A549 (cell line): ENCODE measurements at regions not wholly inside any gene's neighbourhood (a gene's known extent, or its start where the extent isn't known, plus 50 kb on each side); places are given as distances from the start of the nearest gene placed in this dataset.
"Not testable (repeated sequence)": the region's sequence is repeated elsewhere in the genome, so short reads cannot be mapped to it uniquely, and the experiment has no call there.

Experiments used
- ATAC-seq, 2 experiments: fragments of 200-7000 bp in 1 of 2; fragments of >200 bp in 1 of 2; cut with Nextera tagmentation in 1 of 2; cut with Tn5 transposase in 1 of 2; 3 replicates each; pipeline versions ENCODE4 v1.8.0 to v1.9.1; 2018 to 2020; ENCODE audit warnings: mild to moderate bottlenecking in 1 of 2, moderate library complexity in 1 of 2
- CTCF ChIA-PET: fragments of 300-600 bp; sonication (Branson Sonifier 250); formaldehyde crosslinking; extraction: SDS; loops from one replicate; lab custom pipeline; 2021; ENCODE audit warnings: antibody characterized with exemption, inconsistent platforms; lab: Yijun Ruan, JAX
- POLR2A ChIA-PET: fragments of 350-600 bp; formaldehyde crosslinking; extraction: SDS; loops from one replicate; lab custom pipeline; 2021; ENCODE audit warnings: antibody characterized with exemption, inconsistent platforms; lab: Yijun Ruan, JAX
- DNase-seq, 2 experiments: peaks; one replicate each; pipeline versions ENCODE4 v3.0.0 to v3.0.0-alpha.2; 2011 to 2016; ENCODE audit warnings: low read depth in 1 of 2, low spot score in 1 of 2
- FAIRE-seq: peaks from 2 replicates; lab custom pipeline; 2011; peaks lifted over from hg19 to GRCh38; lab: Jason Lieb, UNC
- H3K27ac ChIP-seq, 2 experiments: fragments of >200 bp; sonication (Bioruptor Twin); formaldehyde crosslinking; 3 replicates each; pipeline ENCODE4 v1.5.1; 2016 to 2017
- H3K4me1 ChIP-seq: fragments of >200 bp; sonication (Bioruptor Twin); formaldehyde crosslinking; 3 replicates; pipeline ENCODE4 v1.6.1; 2016
- H3K4me2 ChIP-seq: fragments of >200 bp; sonication (Bioruptor Twin); formaldehyde crosslinking; 3 replicates; pipeline ENCODE4 v1.6.1; 2016
- H3K4me3 ChIP-seq: fragments of >200 bp; sonication (Bioruptor Twin); formaldehyde crosslinking; 3 replicates; pipeline ENCODE4 v1.5.1; 2016
- H3K9me3 ChIP-seq: fragments of >200 bp; sonication (Bioruptor Twin); formaldehyde crosslinking; 3 replicates; pipeline ENCODE4 v1.6.1; 2016
- ATOH8 ChIP-seq: fragments of 250-450 bp; sonication (Bioruptor Pico); IDR thresholded peaks from 2 replicates; pipeline ENCODE4 v1.5.0; 2020; ENCODE audit warnings: low read depth, mild to moderate bottlenecking, moderate library complexity
- BCL3 ChIP-seq: fragments of >200 bp; sonication (Bioruptor Twin); formaldehyde crosslinking; IDR thresholded peaks from 3 replicates; pipeline ENCODE4 v1.6.1; 2016
- CEBPB ChIP-seq, 2 experiments: fragments of >200 bp in 1 of 2; sonication (Bioruptor Twin) in 1 of 2; formaldehyde crosslinking in 1 of 2; IDR thresholded peaks; 2 replicates each; pipeline ENCODE4 v1.6.1; 2012 to 2016
- CHD4 ChIP-seq: fragments of 200-600 bp; sonication (generic); IDR thresholded peaks from 2 replicates; pipeline ENCODE4 v1.6.1; 2016; ENCODE audit warnings: antibody characterized with exemption, mild to moderate bottlenecking, borderline replicate concordance
- EHF ChIP-seq: fragments of 250-450 bp; sonication (Bioruptor Pico); IDR thresholded peaks from 2 replicates; pipeline ENCODE4 v1.5.0; 2020; ENCODE audit warnings: mild to moderate bottlenecking
- EP300 ChIP-seq, 2 experiments: fragments of >200 bp; sonication (Bioruptor Twin); formaldehyde crosslinking; IDR thresholded peaks; 2 replicates in 1 of 2; 3 replicates in 1 of 2; pipeline ENCODE4 v1.6.1; 2016 to 2017
- FOSL2 ChIP-seq, 2 experiments: fragments of 450-650 bp in 1 of 2; fragments of >200 bp in 1 of 2; sonication (Bioruptor Twin) in 1 of 2; formaldehyde crosslinking; IDR thresholded peaks; 2 replicates each; pipeline versions ENCODE4 v1.5.0 to v1.6.1; 2016 to 2020; ENCODE audit warnings: mild to moderate bottlenecking in 1 of 2, moderate library complexity in 1 of 2
- GATA3 ChIP-seq: IDR thresholded peaks from 2 replicates; pipeline ENCODE4 v1.6.1; 2012; ENCODE audit warnings: borderline replicate concordance
- HES2 ChIP-seq: fragments of >200 bp; sonication (Bioruptor Twin); formaldehyde crosslinking; IDR thresholded peaks from 2 replicates; pipeline ENCODE4 v1.6.1; 2016
- HEYL ChIP-seq: fragments of 250-450 bp; sonication (Bioruptor Pico); IDR thresholded peaks from 2 replicates; pipeline ENCODE4 v1.8.0; 2021; ENCODE audit warnings: mild to moderate bottlenecking, moderate library complexity
- HOXB13 ChIP-seq: fragments of 250-450 bp; sonication (Bioruptor Pico); IDR thresholded peaks from 2 replicates; pipeline ENCODE4 v1.5.0; 2020; ENCODE audit warnings: low read depth, mild to moderate bottlenecking, moderate library complexity
- JUN ChIP-seq, 2 experiments: fragments of >200 bp; sonication (Bioruptor Twin); formaldehyde crosslinking; IDR thresholded peaks; 2 replicates in 1 of 2; 3 replicates in 1 of 2; pipeline ENCODE4 v1.6.1; 2016 to 2017
- JUNB ChIP-seq: fragments of >200 bp; sonication (Bioruptor Twin); formaldehyde crosslinking; IDR thresholded peaks from 2 replicates; pipeline ENCODE4 v1.6.1; 2016
- MAX ChIP-seq: IDR thresholded peaks from 2 replicates; pipeline ENCODE4 v1.6.1; 2012
- MAZ ChIP-seq: fragments of 150-350 bp; IDR thresholded peaks from 2 replicates; pipeline ENCODE4 v1.6.1; 2014; ENCODE audit warnings: antibody characterized with exemption, low read depth, low read length, borderline replicate concordance
- PBX3 ChIP-seq: IDR thresholded peaks from 2 replicates; pipeline ENCODE4 v1.6.1; 2012
- POLR2AphosphoS2 ChIP-seq: conservative IDR thresholded peaks from 2 replicates; pipeline ENCODE4 v1.6.1; 2012; ENCODE audit warnings: low read length, improper control_type of control experiment, inconsistent platforms
- RAD21 ChIP-seq, 2 experiments: fragments of >200 bp in 1 of 2; sonication (Bioruptor Twin) in 1 of 2; formaldehyde crosslinking in 1 of 2; IDR thresholded peaks in 1 of 2; conservative IDR thresholded peaks in 1 of 2; 2 replicates in 1 of 2; 3 replicates in 1 of 2; pipeline ENCODE4 v1.6.1; 2012 to 2018; ENCODE audit warnings: inconsistent platforms in 1 of 2
- RARB ChIP-seq: fragments of 250-450 bp; sonication (Bioruptor Pico); IDR thresholded peaks from 2 replicates; pipeline ENCODE4 v1.8.0; 2021; ENCODE audit warnings: mild to moderate bottlenecking, moderate library complexity
- RCOR1 ChIP-seq: fragments of 150-350 bp; IDR thresholded peaks from 2 replicates; pipeline ENCODE4 v1.6.1; 2014; ENCODE audit warnings: antibody characterized with exemption, low read length, low read depth
- SMC3 ChIP-seq: fragments of >200 bp; sonication (Bioruptor Twin); formaldehyde crosslinking; IDR thresholded peaks from 3 replicates; pipeline ENCODE4 v1.6.1; 2018; ENCODE audit warnings: inconsistent platforms
- SREBF2 ChIP-seq: fragments of 450-650 bp; IDR thresholded peaks from 2 replicates; pipeline ENCODE4 v1.6.1; 2014; ENCODE audit warnings: mild to moderate bottlenecking, moderate library complexity
- TFCP2L1 ChIP-seq: fragments of 250-450 bp; sonication (Bioruptor Pico); IDR thresholded peaks from 2 replicates; pipeline ENCODE4 v1.5.0; 2021; ENCODE audit warnings: mild to moderate bottlenecking
- ZNF302 ChIP-seq: fragments of 250-450 bp; sonication (Bioruptor Pico); IDR thresholded peaks from 2 replicates; pipeline ENCODE4 v1.9.0; 2021; ENCODE audit warnings: inconsistent platforms, mild to moderate bottlenecking, moderate library complexity
- ZSCAN20 ChIP-seq: fragments of 250-450 bp; sonication (Bioruptor Pico); IDR thresholded peaks from 2 replicates; pipeline ENCODE4 v1.8.0; 2022; ENCODE audit warnings: mild to moderate bottlenecking, moderate library complexity
- WGBS: methylation state at CpG from one replicate; pipeline ENCODE4 v1.1.6; 2017; ENCODE audit errors: missing lambda C conversion rate; 5-methylcytosine and 5-hydroxymethylcytosine counted together

- DNase-seq, H3K4me3 ChIP-seq, FAIRE-seq, H3K9me3 ChIP-seq, ATAC-seq: not testable (repeated sequence)
- Histone ChIP-seq H3K27ac (peak overlapping the region; percentile 92 to 97), H3K4me2 (peak overlapping the region; percentile 69), H3K4me1 (peaks cover 73% of the 10 kb centered on the region)
- WGBS = 44% methylated on average over 4 of the region's 4 CpGs
- peak; percentile 58; the same call in 1 of the 2 replicates for TF ChIP-seq CHD4
- peak; percentile 75; the same call in 1 of the 2 replicates for TF ChIP-seq HEYL (CRISPR knock-in tag)
- peak; percentile 78 for TF ChIP-seq EHF (CRISPR knock-in tag)
- TF ChIP-seq HOXB13 (CRISPR knock-in tag) = 0 out of 2 replicates have a peak, but pooled peaks have one; percentile 33
- peak; percentile 83 for TF ChIP-seq ZNF302 (CRISPR knock-in tag)
- TF ChIP-seq ATOH8 (CRISPR knock-in tag) = 0 out of 2 replicates have a peak, but pooled peaks have one; percentile 8
- CTCF ChIA-PET = interaction anchor here (0.6 to 3.9 kb wide), 8 partner anchors 15 to 127 kb away, joined by 3 to 20 read pairs (median 4); no protein-coding TSS in a partner anchor
- POLR2A ChIA-PET = interaction anchor here (1.0 kb wide), 1 partner anchor 65 kb away, joined by 4 read pairs; no protein-coding TSS in a partner anchor
These were observed 121.8 kb downstream of the RIN2 start for GRCh38 chr20:19879874-19880255.

- TF ChIP-seq SMC3 (peak; percentile 14; the same call in 2 of the 3 replicates), PBX3 (peak; percentile 10; the same call in 1 of the 2 replicates), FOSL2 (IDR thresholded peaks at IDR 0.05) (0 out of 2 replicates have a peak, but pooled peaks have one; percentile 73), FOSL2 (CRISPR knock-in tag; IDR thresholded peaks at IDR 0.05) (peak; percentile 95), CEBPB (IDR thresholded peaks at IDR 0.05) (peak in 1 of 2 experiments; percentile 63; a peak in 2 of 4 replicates), MAX (peak; percentile 62; the same call in 1 of the 2 replicates), GATA3 (peak; percentile 70; the same call in 1 of the 2 replicates), ATOH8 (CRISPR knock-in tag) (peak; percentile 7; the same call in 1 of the 2 replicates), TFCP2L1 (CRISPR knock-in tag) (0 out of 2 replicates have a peak, but pooled peaks have one; percentile 22), MAZ (no peak), JUN (IDR thresholded peaks at IDR 0.05) (peak; percentile 88 to 94), HOXB13 (CRISPR knock-in tag) (peak; percentile 62), EP300 (IDR thresholded peaks at IDR 0.05) (peak; percentile 52 to 72; a peak in 3 of 5 replicates), RCOR1 (no peak), BCL3 (0 out of 3 replicates have a peak, but pooled peaks have one; percentile 47), ZSCAN20 (CRISPR knock-in tag) (peak; percentile 71; the same call in 1 of the 2 replicates), RARB (CRISPR knock-in tag) (peak; percentile 68; the same call in 1 of the 2 replicates), HES2 (no peak), ZNF302 (CRISPR knock-in tag) (peak; percentile 49; the same call in 1 of the 2 replicates), POLR2AphosphoS2 (no peak), RAD21 (conservative IDR thresholded peaks at IDR 0.05 in 1 of 2, IDR thresholded peaks at IDR 0.05 in 1 of 2) (peak in 1 of 2 experiments; percentile 8; a peak in 2 of 5 replicates), SREBF2 (no peak), JUNB (peak; percentile 77)
- ATAC-seq = peak; percentile 83 to 87
- Histone ChIP-seq H3K9me3 (no peaks in the 10 kb centered on the region; the same call in 2 of the 3 replicates), H3K4me2 (peak overlapping the region; percentile 69), H3K27ac (peak overlapping the region; percentile 92 to 97), H3K4me1 (peaks cover 71% of the 10 kb centered on the region), H3K4me3 (no peak overlapping the region)
- peak; percentile 100 for FAIRE-seq
- POLR2A ChIA-PET = interaction anchor here (0.8 to 1.2 kb wide), 5 partner anchors 22 to 97 kb away, joined by 3 to 5 read pairs (median 4); no protein-coding TSS in a partner anchor
- DNase-seq = peak; percentile 88 to 97
- under 1% methylated on average over 10 of the region's 10 CpGs for WGBS
- CTCF ChIA-PET = interaction anchor here (0.6 to 3.9 kb wide), 9 partner anchors 50 to 126 kb away, joined by 3 to 20 read pairs (median 3); no protein-coding TSS in a partner anchor
These were observed 122.4 kb downstream of the RIN2 start for GRCh38 chr20:19880256-19881079.
